ENCODE measurements at regions not wholly inside any gene's neighbourhood (a gene's known extent, or its start where the extent isn't known, plus 50 kb on each side); places are given as distances from the start of the nearest gene placed in this dataset.

DNA sequence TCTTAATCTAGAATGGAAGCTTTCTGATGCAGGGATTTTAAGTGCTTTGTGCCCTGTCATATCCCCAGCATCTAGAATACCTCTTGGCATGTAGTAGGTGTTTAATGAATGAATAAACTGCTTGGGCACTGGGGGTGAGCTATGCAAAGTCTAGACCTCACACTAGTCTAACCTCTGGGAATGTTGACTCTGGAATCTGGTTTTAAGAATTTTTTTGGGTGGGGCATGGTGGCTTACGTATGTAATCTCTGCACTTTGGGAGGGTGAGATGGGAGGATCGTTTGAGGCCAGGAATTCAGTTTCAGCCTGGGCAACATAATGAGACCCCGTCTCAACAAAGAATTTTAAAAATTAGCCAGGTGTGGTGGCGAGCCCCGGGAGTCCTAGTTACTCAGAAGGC, 146.3 kb upstream of the RGMA start:
- Histone ChIP-seq H3K9me3 (ENCODE audit: low read length) (no peaks in the 10 kb centered on the region), H2AFZ (ENCODE audit: low read length) (no peak overlapping the region), H3K27ac (ENCODE audit: low read length) (no peak overlapping the region), H3K9me2 (replicated peaks; ENCODE audit: insufficient read depth, low read length) (no peaks in the 10 kb centered on the region), H3K79me2 (ENCODE audit: low read length) (no peaks in the 10 kb centered on the region), H3K4me3 (ENCODE audit: low read length) (no peak overlapping the region), H3K4me1 (ENCODE audit: low read length) (no peaks in the 10 kb centered on the region), H3K4me2 (ENCODE audit: low read depth, low read length, poor library complexity, severe bottlenecking) (no peak overlapping the region), H3K9ac (ENCODE audit: low read length) (no peak overlapping the region), H3K27me3 (ENCODE audit: low read length) (no peaks in the 10 kb centered on the region), H3K36me3 (ENCODE audit: insufficient read depth, low read length) (no peaks in the 10 kb centered on the region), H4K20me1 (ENCODE audit: insufficient read depth, low read depth, low read length) (no peaks in the 10 kb centered on the region)
- DNase-seq: no peak

DNA sequence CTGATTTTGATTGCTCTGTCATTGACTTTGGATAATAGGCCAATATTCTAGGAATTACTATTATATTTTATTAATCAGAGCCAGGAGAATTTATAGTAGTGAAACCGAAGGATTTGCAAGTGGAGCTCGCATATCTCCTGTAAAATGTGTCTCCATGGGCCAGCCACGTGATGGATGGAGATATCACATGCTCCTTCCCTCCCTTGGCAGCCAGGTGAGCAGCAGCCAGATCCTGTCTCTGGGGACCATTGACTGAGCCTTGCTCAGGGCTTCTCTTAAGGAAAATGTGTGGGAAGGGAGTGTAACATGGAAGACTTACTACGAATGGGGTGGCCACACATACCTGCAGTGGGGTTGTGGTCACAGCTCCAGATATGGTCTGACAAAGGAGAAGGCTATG, 144.7 kb upstream of the RGMA start:
- no peaks in the 10 kb centered on the region for H3K9me3 ChIP-seq (ENCODE audit: low read length)
- H3K4me1 ChIP-seq (ENCODE audit: low read length): no peaks in the 10 kb centered on the region
- H3K4me3 ChIP-seq (ENCODE audit: low read length): no peak overlapping the region
- H3K27ac ChIP-seq (ENCODE audit: low read length): no peak overlapping the region
- no peak overlapping the region for H3K9ac ChIP-seq (ENCODE audit: low read length)
- DNase-seq: no peak
- no peaks in the 10 kb centered on the region for H3K36me3 ChIP-seq (ENCODE audit: insufficient read depth, low read length)
- H3K4me2 ChIP-seq (ENCODE audit: low read depth, low read length, poor library complexity, severe bottlenecking): no peak overlapping the region
- no peaks in the 10 kb centered on the region for H3K9me2 ChIP-seq (replicated peaks; ENCODE audit: insufficient read depth, low read length)
- H3K79me2 ChIP-seq (ENCODE audit: low read length): no peaks in the 10 kb centered on the region
- no peaks in the 10 kb centered on the region for H4K20me1 ChIP-seq (ENCODE audit: insufficient read depth, low read depth, low read length)
- no peak overlapping the region for H2AFZ ChIP-seq (ENCODE audit: low read length)
- no peaks in the 10 kb centered on the region for H3K27me3 ChIP-seq (ENCODE audit: low read length)

DNA sequence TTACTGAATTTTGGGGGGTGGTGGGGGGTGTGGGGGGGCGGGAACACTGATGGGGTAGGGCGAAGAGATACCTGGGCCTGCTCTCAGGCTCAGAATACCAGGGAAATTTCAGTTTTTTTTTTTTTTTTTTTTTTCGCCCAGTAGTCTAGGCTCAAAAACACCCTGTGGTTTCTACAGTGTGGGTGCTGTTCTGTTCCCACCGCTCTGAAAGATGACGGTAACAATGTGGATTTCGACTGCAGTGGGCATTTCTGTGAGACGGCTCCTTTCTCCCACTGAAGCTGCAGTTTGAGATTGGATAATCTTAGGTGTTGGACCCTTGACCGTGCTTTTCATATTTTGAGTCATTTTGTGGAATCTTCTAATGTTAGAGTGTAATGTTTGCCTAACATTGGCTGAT, 143.8 kb upstream of the RGMA start:
- H3K9me2 ChIP-seq (replicated peaks; ENCODE audit: insufficient read depth, low read length): no peaks in the 10 kb centered on the region
- no peaks in the 10 kb centered on the region for H3K36me3 ChIP-seq (ENCODE audit: insufficient read depth, low read length)
- H3K27me3 ChIP-seq (ENCODE audit: low read length): no peaks in the 10 kb centered on the region
- H3K4me1 ChIP-seq (ENCODE audit: low read length): no peaks in the 10 kb centered on the region
- DNase-seq: no peak
- H3K79me2 ChIP-seq (ENCODE audit: low read length): no peaks in the 10 kb centered on the region
- no peak overlapping the region for H3K27ac ChIP-seq (ENCODE audit: low read length)
- H3K4me2 ChIP-seq (ENCODE audit: low read depth, low read length, poor library complexity, severe bottlenecking): no peak overlapping the region
- no peaks in the 10 kb centered on the region for H4K20me1 ChIP-seq (ENCODE audit: insufficient read depth, low read depth, low read length)
- H3K9ac ChIP-seq (ENCODE audit: low read length): no peak overlapping the region
- no peak overlapping the region for H3K4me3 ChIP-seq (ENCODE audit: low read length)
- no peak overlapping the region for H2AFZ ChIP-seq (ENCODE audit: low read length)
- H3K9me3 ChIP-seq (ENCODE audit: low read length): no peaks in the 10 kb centered on the region

DNA sequence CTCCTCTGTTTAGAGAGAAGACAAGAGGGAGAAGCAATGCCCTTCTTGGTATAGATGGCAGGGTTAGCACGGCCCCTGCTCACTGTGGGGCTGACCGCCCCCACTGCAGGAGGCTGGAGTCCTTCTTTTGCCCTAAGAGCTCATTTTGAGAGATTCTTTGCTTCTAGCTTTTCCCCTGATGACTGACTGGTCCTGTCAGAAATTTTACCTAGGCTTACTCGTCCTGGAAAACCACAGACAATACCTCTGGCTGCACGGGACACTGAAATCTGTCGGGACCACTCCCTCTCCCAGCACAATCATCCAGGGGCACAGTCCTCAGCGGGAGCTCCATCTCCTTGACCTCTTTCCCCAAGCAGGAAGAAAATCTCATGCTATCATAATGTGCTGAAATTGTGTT, 143.0 kb upstream of the RGMA start:
- DNase-seq: no peak
- Histone ChIP-seq H3K36me3 (ENCODE audit: insufficient read depth, low read length) (no peaks in the 10 kb centered on the region), H2AFZ (ENCODE audit: low read length) (no peak overlapping the region), H3K9me2 (replicated peaks; ENCODE audit: insufficient read depth, low read length) (no peaks in the 10 kb centered on the region), H3K79me2 (ENCODE audit: low read length) (no peaks in the 10 kb centered on the region), H3K4me3 (ENCODE audit: low read length) (no peak overlapping the region), H3K4me1 (ENCODE audit: low read length) (no peaks in the 10 kb centered on the region), H3K9me3 (ENCODE audit: low read length) (no peaks in the 10 kb centered on the region), H3K9ac (ENCODE audit: low read length) (no peak overlapping the region), H3K4me2 (ENCODE audit: low read depth, low read length, poor library complexity, severe bottlenecking) (no peak overlapping the region), H3K27ac (ENCODE audit: low read length) (no peak overlapping the region), H4K20me1 (ENCODE audit: insufficient read depth, low read depth, low read length) (no peaks in the 10 kb centered on the region), H3K27me3 (ENCODE audit: low read length) (no peaks in the 10 kb centered on the region)

DNA sequence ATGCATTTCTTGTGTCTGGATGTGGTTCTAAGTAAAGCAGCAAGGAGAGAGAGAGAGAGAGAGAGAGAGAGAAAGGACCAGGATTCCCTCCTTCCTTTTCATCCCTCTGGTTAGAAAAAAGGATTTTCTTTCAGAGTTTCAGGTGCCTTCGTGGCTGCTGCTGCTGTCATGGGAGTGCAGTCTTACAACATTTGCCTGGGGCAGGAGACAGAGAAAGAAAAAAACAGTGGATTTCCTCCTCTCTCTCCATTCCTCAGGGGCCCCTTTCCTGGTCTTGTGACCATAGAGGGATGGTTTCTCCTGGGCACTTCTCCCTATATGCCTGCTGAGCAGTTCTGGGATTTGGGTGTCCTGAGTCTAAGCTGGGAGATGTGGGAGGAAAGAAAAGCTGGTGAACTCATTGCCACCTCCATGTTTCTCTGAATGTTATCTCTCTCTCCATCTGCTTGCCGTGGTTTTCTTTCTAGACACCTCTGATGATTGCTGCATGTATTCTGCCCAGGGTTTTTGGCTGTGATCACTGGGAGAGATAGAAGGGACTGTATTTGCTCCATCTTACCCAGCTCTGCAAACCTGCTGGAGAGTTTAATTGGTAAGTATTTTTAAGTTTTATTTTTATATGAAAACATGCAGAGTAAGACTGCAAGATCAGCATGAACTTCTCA, 142.4 kb upstream of the RGMA start:
- no peaks in the 10 kb centered on the region for H3K9me2 ChIP-seq (replicated peaks; ENCODE audit: insufficient read depth, low read length)
- H2AFZ ChIP-seq (ENCODE audit: low read length): no peak overlapping the region
- no peak overlapping the region for H3K27ac ChIP-seq (ENCODE audit: low read length)
- H3K27me3 ChIP-seq (ENCODE audit: low read length): no peaks in the 10 kb centered on the region
- H3K4me1 ChIP-seq (ENCODE audit: low read length): no peaks in the 10 kb centered on the region
- H3K4me3 ChIP-seq (ENCODE audit: low read length): no peak overlapping the region
- H3K79me2 ChIP-seq (ENCODE audit: low read length): no peaks in the 10 kb centered on the region
- H3K4me2 ChIP-seq (ENCODE audit: low read depth, low read length, poor library complexity, severe bottlenecking): no peak overlapping the region
- H3K9me3 ChIP-seq (ENCODE audit: low read length): no peaks in the 10 kb centered on the region
- H4K20me1 ChIP-seq (ENCODE audit: insufficient read depth, low read depth, low read length): no peaks in the 10 kb centered on the region
- DNase-seq: no peak
- H3K36me3 ChIP-seq (ENCODE audit: insufficient read depth, low read length): no peaks in the 10 kb centered on the region
- no peak overlapping the region for H3K9ac ChIP-seq (ENCODE audit: low read length)

DNA sequence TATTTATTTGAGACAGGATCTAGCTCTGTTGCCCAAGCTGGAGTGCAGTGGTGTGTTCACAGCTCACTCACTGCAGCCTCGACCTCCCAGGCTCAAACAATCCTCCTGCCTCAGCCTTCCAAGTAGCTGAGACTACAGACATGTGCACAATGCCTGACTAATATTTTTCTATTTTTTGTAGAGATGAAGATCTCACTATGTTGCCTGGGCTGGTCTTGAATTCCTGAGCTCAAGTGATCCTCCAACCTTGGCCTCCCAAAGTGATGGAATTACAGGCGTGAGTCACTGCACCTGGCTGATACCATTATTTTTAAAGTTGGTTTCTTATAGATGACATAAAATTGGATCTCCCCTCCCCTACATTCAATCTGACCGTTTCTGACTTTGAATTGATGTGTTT, 139.5 kb upstream of the RGMA start:
- Histone ChIP-seq H3K27me3 (ENCODE audit: low read length) (no peaks in the 10 kb centered on the region), H3K4me3 (ENCODE audit: low read length) (no peak overlapping the region)
- DNase-seq: no peak

DNA sequence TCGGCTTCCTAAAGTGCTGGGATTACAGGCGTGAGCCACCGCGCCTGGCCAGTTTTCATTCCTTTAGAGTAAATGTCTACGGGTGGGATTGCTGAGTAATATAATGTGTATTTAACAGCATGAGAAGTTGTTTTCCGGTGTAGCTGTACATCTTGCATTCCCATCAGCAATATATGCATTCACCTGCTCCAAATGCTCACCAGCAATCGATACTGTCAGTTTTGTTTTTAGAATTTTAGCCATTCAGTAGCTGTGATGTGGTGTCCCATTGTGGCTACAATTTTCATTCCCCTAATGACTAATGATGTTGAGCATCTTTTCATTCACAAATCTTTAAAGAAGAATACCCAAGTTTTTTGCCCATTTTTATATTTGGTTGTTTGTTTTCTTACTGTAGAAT, 134.8 kb upstream of the RGMA start:
- H4K20me1 ChIP-seq (ENCODE audit: insufficient read depth, low read depth, low read length): no peaks in the 10 kb centered on the region
- no peak for DNase-seq
- H3K36me3 ChIP-seq (ENCODE audit: insufficient read depth, low read length): no peaks in the 10 kb centered on the region
- H3K9ac ChIP-seq (ENCODE audit: low read length): no peak overlapping the region
- H3K4me2 ChIP-seq (ENCODE audit: low read depth, low read length, poor library complexity, severe bottlenecking): no peak overlapping the region
- H3K9me3 ChIP-seq (ENCODE audit: low read length): no peaks in the 10 kb centered on the region
- no peaks in the 10 kb centered on the region for H3K79me2 ChIP-seq (ENCODE audit: low read length)
- H3K27me3 ChIP-seq (ENCODE audit: low read length): no peaks in the 10 kb centered on the region
- H3K27ac ChIP-seq (ENCODE audit: low read length): no peak overlapping the region
- H3K4me3 ChIP-seq (ENCODE audit: low read length): no peak overlapping the region
- H3K9me2 ChIP-seq (replicated peaks; ENCODE audit: insufficient read depth, low read length): no peaks in the 10 kb centered on the region
- H3K4me1 ChIP-seq (ENCODE audit: low read length): no peaks in the 10 kb centered on the region
- H2AFZ ChIP-seq (ENCODE audit: low read length): no peak overlapping the region

More for the DNA sequence above, 139.5 kb upstream of the RGMA start:
- no peak overlapping the region for H2AFZ ChIP-seq (ENCODE audit: low read length)
- H3K27ac ChIP-seq (ENCODE audit: low read length): no peak overlapping the region
- no peaks in the 10 kb centered on the region for H4K20me1 ChIP-seq (ENCODE audit: insufficient read depth, low read depth, low read length)
- H3K4me1 ChIP-seq (ENCODE audit: low read length): no peaks in the 10 kb centered on the region
- no peaks in the 10 kb centered on the region for H3K9me3 ChIP-seq (ENCODE audit: low read length)
- no peaks in the 10 kb centered on the region for H3K79me2 ChIP-seq (ENCODE audit: low read length)
- no peak overlapping the region for H3K4me2 ChIP-seq (ENCODE audit: low read depth, low read length, poor library complexity, severe bottlenecking)
- no peaks in the 10 kb centered on the region for H3K9me2 ChIP-seq (replicated peaks; ENCODE audit: insufficient read depth, low read length)
- no peaks in the 10 kb centered on the region for H3K36me3 ChIP-seq (ENCODE audit: insufficient read depth, low read length)
- no peak overlapping the region for H3K9ac ChIP-seq (ENCODE audit: low read length)

DNA sequence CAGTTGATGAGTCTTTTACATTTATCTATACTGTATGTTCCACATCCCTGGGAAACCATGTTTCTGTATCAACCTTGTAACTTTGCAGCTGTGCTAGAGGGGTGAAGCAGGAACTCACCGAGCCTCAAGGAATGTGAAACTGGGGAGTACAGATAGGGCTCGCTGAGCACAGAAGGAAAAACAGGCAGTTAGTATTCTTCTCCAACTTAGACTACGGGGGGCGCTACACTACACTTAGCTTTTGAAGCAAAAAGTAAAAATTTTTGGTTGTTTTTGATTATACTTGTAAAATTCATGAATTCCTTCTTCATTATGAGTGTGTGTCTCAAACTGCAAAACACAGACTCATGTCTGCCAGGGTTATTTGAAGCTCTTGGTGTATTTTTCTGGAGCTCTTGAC, 132.7 kb upstream of the RGMA start:
- no peak overlapping the region for H3K9ac ChIP-seq (ENCODE audit: low read length)
- no peaks in the 10 kb centered on the region for H3K9me3 ChIP-seq (ENCODE audit: low read length)
- DNase-seq: no peak
- no peaks in the 10 kb centered on the region for H3K9me2 ChIP-seq (replicated peaks; ENCODE audit: insufficient read depth, low read length)
- no peak overlapping the region for H3K4me3 ChIP-seq (ENCODE audit: low read length)
- H3K4me2 ChIP-seq (ENCODE audit: low read depth, low read length, poor library complexity, severe bottlenecking): no peak overlapping the region
- H3K27me3 ChIP-seq (ENCODE audit: low read length): no peaks in the 10 kb centered on the region
- no peaks in the 10 kb centered on the region for H3K4me1 ChIP-seq (ENCODE audit: low read length)
- no peaks in the 10 kb centered on the region for H3K79me2 ChIP-seq (ENCODE audit: low read length)
- no peak overlapping the region for H3K27ac ChIP-seq (ENCODE audit: low read length)
- no peaks in the 10 kb centered on the region for H3K36me3 ChIP-seq (ENCODE audit: insufficient read depth, low read length)
- H4K20me1 ChIP-seq (ENCODE audit: insufficient read depth, low read depth, low read length): no peaks in the 10 kb centered on the region
- H2AFZ ChIP-seq (ENCODE audit: low read length): no peak overlapping the region

All from Karpas-422 (cell line).